ENCODE measurements at regions not wholly inside any gene's neighbourhood (a gene's known extent, or its start where the extent isn't known, plus 50 kb on each side); places are given as distances from the start of the nearest gene placed in this dataset.

- no peak for TF ChIP-seq POLR2AphosphoS5 (IDR thresholded peaks at IDR 0.05)
- no peak for TF ChIP-seq TAF1 (IDR thresholded peaks at IDR 0.05; ENCODE audit: low read depth)
- TF ChIP-seq CTCF (IDR thresholded peaks at IDR 0.05; ENCODE audit: poor library complexity, severe bottlenecking) = peak; percentile 30
- TF ChIP-seq EP300 (conservative IDR thresholded peaks at IDR 0.05; ENCODE audit: poor library complexity, severe bottlenecking) = no peak
- no peak for TF ChIP-seq REST (IDR thresholded peaks at IDR 0.05; ENCODE audit: borderline replicate concordance)
Observed at GRCh38 chr3:43855674-43856299, 165.0 kb downstream of the ABHD5 start.

Data from neural cell (in vitro differentiated cells).